ENCODE measurements at regions not wholly inside any gene's neighbourhood (a gene's known extent, or its start where the extent isn't known, plus 50 kb on each side); places are given as distances from the start of the nearest gene placed in this dataset.
"Not testable (repeated sequence)": the region's sequence is repeated elsewhere in the genome, so short reads cannot be mapped to it uniquely, and the experiment has no call there.

DNA sequence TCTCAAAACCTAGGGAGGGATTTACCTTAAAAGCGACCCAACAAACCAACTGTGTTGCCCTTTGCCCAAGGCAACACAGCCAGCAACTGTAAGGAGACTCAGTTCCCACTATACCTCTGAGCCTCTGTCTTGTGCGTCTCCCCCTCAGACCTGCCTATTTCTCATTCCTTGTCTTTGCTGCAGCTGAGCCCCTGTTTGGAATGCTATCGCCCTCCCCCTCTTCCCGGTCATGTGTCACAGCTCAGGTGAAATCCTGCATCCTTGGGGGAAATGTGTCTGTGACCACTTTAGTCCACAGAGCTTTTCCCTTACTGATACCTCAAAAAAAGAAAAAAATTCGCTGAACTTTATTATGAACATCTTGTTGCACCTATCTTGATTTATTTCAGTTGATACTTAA is 52.0 kb upstream of the LRIG1 start:
- no peak for TF ChIP-seq CTCF (IDR thresholded peaks at IDR 0.05)
- no peak for TF ChIP-seq ZFX (IDR thresholded peaks at IDR 0.05; ENCODE audit: borderline replicate concordance)
- no peak overlapping the region for H3K27ac ChIP-seq

DNA sequence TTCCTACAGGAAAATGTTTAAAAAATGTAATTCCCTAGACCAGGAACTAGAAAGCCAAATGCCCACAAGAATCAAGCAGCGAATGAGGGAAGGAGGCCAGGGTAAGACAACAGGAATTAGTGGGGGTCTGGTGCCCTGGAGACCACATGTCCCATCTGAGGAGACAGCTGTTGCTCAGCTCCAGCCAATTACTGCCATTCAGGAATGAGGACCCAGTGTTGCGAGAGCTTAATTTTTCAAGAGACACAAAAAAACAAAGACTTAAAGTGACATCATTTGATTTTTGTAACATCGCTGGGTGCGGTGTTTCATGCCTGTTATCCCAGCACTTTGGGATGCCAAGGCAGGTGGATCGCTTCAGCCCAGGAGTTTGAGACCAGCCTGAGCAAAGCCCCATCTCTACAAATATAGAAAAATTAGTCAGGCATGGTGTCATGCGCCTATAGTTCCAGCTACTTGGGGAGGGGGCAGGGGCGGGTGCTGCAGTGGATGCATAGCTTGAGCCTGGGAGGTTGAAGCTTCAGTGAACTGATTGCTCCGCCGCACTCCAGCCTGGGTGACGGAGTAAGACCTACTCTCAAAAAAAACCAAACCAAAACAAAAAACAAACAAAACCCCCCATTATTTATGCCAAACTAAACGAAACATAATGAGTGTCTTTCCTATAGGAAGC is 52.8 kb upstream of the LRIG1 start:
- no peak overlapping the region for H3K27ac ChIP-seq
- TF ChIP-seq ZFX (IDR thresholded peaks at IDR 0.05; ENCODE audit: borderline replicate concordance) (no peak), CTCF (IDR thresholded peaks at IDR 0.05) (no peak)

DNA sequence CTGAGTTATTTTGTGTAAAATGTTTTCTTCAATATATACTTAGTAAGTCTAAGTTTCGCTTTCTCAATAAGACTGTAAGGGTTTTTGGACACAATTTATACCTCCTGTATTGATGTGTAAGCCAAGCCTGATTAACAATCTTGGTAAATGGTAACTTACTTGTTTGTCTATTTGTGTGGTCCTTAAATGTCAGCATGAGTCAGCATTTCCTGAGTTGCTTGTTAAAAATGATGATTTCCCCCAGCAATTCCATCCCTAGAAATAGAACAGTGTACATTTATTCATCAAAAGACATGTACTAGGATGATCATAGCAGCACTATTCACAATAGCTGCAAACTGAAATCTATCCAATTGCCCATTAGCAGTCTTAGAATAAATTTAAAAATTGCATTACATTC is 53.4 kb upstream of the LRIG1 start:
- H3K27ac ChIP-seq: no peak overlapping the region
- TF ChIP-seq ZFX (IDR thresholded peaks at IDR 0.05; ENCODE audit: borderline replicate concordance) (no peak), CTCF (IDR thresholded peaks at IDR 0.05) (no peak)

GRCh38 chr3:66555214-66555844 is 54.5 kb upstream of the LRIG1 start:
- H3K27ac ChIP-seq: no peak overlapping the region
- TF ChIP-seq ZFX (IDR thresholded peaks at IDR 0.05; ENCODE audit: borderline replicate concordance) (no peak), CTCF (IDR thresholded peaks at IDR 0.05) (no peak)

DNA sequence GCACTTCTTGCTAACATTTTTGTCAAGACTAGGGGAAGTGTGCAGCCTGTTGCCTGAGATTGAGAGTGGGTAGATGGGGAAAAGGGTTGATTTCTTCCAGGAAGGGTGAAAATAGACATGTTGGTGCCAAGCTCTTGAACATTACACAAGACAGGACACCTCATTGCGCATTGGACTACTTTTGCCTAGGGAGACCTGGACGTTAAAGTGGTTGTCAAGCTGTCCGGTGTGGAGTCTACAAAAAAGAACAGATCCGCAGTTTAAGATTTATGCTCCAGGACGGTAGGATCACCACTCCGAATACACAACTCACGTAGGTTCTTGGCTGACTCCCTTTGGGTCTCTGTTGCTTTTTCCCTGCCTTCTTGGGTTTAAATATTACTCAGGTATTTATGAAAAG is 56.3 kb upstream of the LRIG1 start:
- TF ChIP-seq CTCF (IDR thresholded peaks at IDR 0.05) (no peak), ZFX (IDR thresholded peaks at IDR 0.05; ENCODE audit: borderline replicate concordance) (no peak)
- H3K27ac ChIP-seq: no peak overlapping the region

GRCh38 chr3:66559924-66560323 is 59.1 kb upstream of the LRIG1 start:
- not testable (repeated sequence) for H3K27ac ChIP-seq

DNA sequence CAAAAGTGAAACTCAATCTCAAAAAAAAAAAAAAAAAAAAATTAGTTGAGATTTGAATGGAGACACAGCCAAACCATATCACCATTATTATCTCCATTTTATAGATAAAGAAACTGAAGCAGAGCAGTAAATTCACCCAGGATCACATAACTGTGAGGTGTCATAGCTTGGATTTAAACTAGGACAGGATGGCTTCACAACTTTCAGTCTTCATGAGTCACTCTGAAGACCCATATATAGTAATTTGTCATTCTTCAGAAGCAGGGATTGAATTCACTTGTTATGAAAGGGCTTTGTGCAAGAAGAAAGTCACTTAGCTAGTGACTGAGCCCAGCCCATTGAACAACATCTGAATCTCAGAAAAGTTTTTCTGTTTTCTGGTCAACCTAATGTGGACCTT is 60.5 kb upstream of the LRIG1 start:
- TF ChIP-seq ZFX (IDR thresholded peaks at IDR 0.05; ENCODE audit: borderline replicate concordance) (no peak), CTCF (IDR thresholded peaks at IDR 0.05) (no peak)
- H3K27ac ChIP-seq: no peak overlapping the region

DNA sequence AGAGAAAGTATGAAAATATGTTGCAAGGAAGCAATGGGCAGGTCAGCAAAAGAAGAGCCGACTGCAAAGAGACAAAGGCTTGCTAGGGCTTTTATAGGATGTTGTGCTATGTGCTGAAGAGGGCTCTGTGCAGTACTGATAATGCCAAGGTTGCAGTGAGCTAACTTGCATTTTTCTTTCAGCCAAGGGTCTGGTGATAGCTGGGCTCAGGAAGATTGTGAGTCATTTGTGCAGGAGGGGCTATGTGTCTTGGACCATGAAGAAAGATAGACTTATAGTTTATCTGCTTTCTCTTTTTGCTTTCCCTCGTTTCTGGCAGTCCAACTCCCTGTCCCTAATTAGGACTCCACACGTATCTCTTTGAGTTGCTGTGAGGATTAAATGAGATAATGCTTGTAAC is 64.5 kb upstream of the LRIG1 start:
- TF ChIP-seq CTCF (IDR thresholded peaks at IDR 0.05) (no peak), ZFX (IDR thresholded peaks at IDR 0.05; ENCODE audit: borderline replicate concordance) (no peak)
- H3K27ac ChIP-seq: no peak overlapping the region
